ENCODE measurements at regions not wholly inside any gene's neighbourhood (a gene's known extent, or its start where the extent isn't known, plus 50 kb on each side); places are given as distances from the start of the nearest gene placed in this dataset.

DNA sequence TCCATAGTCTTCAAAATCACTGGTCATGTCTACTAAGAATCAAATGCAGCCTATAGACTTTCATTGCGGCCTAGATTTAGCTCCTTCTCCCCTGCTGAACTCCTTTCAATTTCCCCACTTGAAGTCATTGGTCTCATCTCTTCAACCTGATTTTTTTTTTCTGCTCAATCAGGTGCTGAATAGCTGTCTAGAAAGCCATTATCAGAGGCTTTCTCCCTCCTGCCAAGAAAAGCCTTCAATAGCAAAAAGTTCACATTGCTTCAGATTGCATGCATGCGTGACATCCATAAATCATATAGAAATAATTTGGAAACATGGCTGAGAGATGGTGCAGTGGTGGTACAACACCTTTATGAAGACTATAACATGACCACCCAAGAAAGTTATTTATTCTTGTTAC lies 316.2 kb downstream of the PLK2 start:
- TF ChIP-seq, protein P1, sequence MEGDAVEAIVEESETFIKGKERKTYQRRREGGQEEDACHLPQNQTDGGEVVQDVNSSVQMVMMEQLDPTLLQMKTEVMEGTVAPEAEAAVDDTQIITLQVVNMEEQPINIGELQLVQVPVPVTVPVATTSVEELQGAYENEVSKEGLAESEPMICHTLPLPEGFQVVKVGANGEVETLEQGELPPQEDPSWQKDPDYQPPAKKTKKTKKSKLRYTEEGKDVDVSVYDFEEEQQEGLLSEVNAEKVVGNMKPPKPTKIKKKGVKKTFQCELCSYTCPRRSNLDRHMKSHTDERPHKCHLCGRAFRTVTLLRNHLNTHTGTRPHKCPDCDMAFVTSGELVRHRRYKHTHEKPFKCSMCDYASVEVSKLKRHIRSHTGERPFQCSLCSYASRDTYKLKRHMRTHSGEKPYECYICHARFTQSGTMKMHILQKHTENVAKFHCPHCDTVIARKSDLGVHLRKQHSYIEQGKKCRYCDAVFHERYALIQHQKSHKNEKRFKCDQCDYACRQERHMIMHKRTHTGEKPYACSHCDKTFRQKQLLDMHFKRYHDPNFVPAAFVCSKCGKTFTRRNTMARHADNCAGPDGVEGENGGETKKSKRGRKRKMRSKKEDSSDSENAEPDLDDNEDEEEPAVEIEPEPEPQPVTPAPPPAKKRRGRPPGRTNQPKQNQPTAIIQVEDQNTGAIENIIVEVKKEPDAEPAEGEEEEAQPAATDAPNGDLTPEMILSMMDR (IDR thresholded peaks at IDR 0.05; ENCODE audit: poor library complexity) = no peak
- TF ChIP-seq EZH2phosphoT487 (IDR thresholded peaks at IDR 0.05; ENCODE audit: low read depth, severe bottlenecking, unreplicated experiment) = no peak
- TF ChIP-seq EZH2 (IDR thresholded peaks at IDR 0.05; ENCODE audit: borderline replicate concordance) = no peak

Measured in hepatocyte (in vitro differentiated cells).